Astrocyte of the cerebellum (primary cell): ENCODE measurements at regions not wholly inside any gene's neighbourhood (a gene's known extent, or its start where the extent isn't known, plus 50 kb on each side); places are given as distances from the start of the nearest gene placed in this dataset.
"Not testable (repeated sequence)": the region's sequence is repeated elsewhere in the genome, so short reads cannot be mapped to it uniquely, and the experiment has no call there.

ENCODE experiments used
- DNase-seq: peaks from one replicate; pipeline ENCODE4 v3.0.0-alpha.2; 2011; ENCODE audit warnings: low read depth
- H3K4me3 ChIP-seq: 2 replicates; pipeline ENCODE4 v1.5.1; 2011; ENCODE audit warnings: mild to moderate bottlenecking, low read depth, low read length, moderate library complexity
- CTCF ChIP-seq: IDR thresholded peaks from 2 replicates; pipeline ENCODE4 v1.5.1; 2012; ENCODE audit warnings: low read length, low read depth, moderate library complexity, mild to moderate bottlenecking; ENCODE audit errors: missing control alignments
- in situ Hi-C: cut with HindIII; loops from 2 replicates; pipeline ENCODE4 v1.10.0; 2017; ENCODE audit warnings: low sequenced_read_pairs

- DNase-seq, result no peak
- in situ Hi-C loops, result no loop called here
- no peak overlapping the region for H3K4me3 ChIP-seq
- TF ChIP-seq CTCF, result no peak
These were observed 194.9 kb downstream of the ETV1 start for GRCh38 chr7:13794581-13794980.

- no peak overlapping the region for H3K4me3 ChIP-seq
- DNase-seq, result no peak
- in situ Hi-C loops, result no loop called here
- TF ChIP-seq CTCF, result no peak
These were observed 191.9 kb downstream of the ETV1 start for GRCh38 chr7:13797545-13797944.

- peak; percentile 69 for DNase-seq
- in situ Hi-C loops, result no loop called here
- no peak for TF ChIP-seq CTCF
- H3K4me3 ChIP-seq, result no peak overlapping the region
These were observed 188.6 kb downstream of the ETV1 start for GRCh38 chr7:13800694-13801448.

- TF ChIP-seq CTCF, result no peak
- in situ Hi-C loops, result no loop called here
These were observed 187.8 kb downstream of the ETV1 start for GRCh38 chr7:13801669-13802068.

GRCh38 chr7:13802651-13803050 is 186.8 kb downstream of the ETV1 start:
- no peak for DNase-seq
- no peak overlapping the region for H3K4me3 ChIP-seq
- no peak for TF ChIP-seq CTCF
- in situ Hi-C loops, result no loop called here

More at GRCh38 chr7:13801669-13802068, 187.8 kb downstream of the ETV1 start:
- H3K4me3 ChIP-seq, result no peak overlapping the region
- no peak for DNase-seq

GRCh38 chr7:13803134-13803533 is 186.3 kb downstream of the ETV1 start:
- H3K4me3 ChIP-seq, result no peak overlapping the region
- TF ChIP-seq CTCF, result no peak
- DNase-seq, result no peak
- in situ Hi-C loops, result no loop called here

- H3K4me3 ChIP-seq, in situ Hi-C loops, DNase-seq: not testable (repeated sequence)
These were observed 183.2 kb downstream of the ETV1 start for GRCh38 chr7:13806089-13806867.

- DNase-seq, in situ Hi-C loops, H3K4me3 ChIP-seq: not testable (repeated sequence)
These were observed 172.2 kb downstream of the ETV1 start for GRCh38 chr7:13817230-13817629.
